HG02623 (cell line): ENCODE measurements at regions not wholly inside any gene's neighbourhood (a gene's known extent, or its start where the extent isn't known, plus 50 kb on each side); places are given as distances from the start of the nearest gene placed in this dataset.

Experiments used
- ATAC-seq: cut with Tn5 transposase; IDR thresholded peaks from one replicate; pipeline ENCODE4 v1.9.1; 2021; ENCODE audit warnings: moderate library complexity; ENCODE audit not compliant: unreplicated experiment

DNA sequence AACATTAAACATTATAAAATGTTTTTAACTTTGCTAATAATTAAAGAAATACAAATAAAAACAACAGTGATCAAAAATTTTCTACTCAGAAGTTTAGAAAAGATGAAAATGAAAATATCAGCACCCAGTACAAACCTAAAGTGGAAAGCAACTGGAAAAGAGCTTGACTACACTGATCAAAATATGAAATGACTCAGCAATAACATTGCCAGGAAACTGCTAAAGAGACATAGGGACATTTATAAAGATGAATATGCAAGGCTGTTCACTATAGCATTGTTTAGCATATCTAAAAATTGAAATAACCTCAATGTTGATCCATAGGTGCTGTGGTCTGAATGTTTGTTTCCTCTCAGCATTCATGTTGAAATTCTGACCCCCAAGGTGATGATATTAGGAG is 88.5 kb upstream of the NOCT start:
- ATAC-seq: no peak

DNA sequence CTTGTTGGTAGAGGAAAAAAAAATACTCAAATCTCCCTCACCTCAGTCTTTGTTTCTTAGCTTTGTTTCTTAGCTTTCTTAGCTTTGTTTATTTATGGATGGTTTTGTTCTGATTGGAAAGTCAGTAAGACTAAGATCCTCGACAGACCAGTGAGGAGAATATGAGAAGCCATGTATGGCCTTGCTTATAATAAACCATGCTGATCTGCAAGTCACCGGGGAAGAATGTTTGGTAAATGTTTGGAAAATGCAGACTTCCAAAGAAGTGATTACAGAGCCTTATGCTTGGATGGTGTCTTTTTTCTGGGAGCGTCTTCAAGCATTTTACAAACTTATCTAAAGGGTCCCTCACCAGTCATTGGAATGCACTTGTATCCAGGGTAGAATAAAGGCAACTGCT is 90.1 kb upstream of the NOCT start:
- no peak for ATAC-seq

DNA sequence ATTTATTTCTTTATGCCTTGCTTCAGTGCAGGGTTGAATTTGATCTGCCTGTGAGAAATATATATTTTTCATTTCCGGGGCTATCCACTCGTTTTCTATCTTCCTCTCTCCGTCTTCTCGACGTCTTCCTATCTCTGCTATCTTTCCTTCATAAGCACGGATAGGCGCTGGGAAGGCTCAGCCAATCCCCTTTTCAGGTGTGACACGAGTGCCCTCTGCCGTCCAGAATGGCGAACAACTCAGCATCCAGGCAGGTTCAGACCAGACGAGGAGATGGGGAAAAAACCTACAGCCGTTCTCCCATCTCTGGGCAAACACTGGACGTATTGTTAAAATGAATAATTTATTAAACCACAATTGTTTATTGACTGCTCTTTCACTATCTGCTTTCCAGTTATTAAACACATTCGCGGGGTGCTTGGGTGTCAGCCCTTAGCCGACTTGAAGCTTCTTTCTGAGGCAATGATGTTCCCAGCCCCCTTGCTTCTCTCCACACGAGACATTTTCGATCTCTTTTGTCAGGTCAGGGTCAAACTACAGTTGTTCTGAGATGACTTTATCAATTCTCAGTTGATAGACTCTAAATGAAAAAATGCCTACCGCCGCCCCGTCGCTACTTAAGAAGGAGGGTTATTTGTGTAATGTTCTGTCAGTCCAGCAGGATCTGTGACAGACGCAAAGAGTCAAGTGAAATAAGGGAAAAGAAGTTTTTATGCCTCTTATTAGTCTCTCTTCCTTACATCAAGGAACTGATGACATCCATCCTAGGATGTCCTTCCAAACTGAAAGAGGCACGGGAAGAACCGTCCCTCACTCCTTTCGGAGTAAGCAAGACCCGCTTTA is 96.3 kb upstream of the NOCT start:
- ATAC-seq: no peak

DNA sequence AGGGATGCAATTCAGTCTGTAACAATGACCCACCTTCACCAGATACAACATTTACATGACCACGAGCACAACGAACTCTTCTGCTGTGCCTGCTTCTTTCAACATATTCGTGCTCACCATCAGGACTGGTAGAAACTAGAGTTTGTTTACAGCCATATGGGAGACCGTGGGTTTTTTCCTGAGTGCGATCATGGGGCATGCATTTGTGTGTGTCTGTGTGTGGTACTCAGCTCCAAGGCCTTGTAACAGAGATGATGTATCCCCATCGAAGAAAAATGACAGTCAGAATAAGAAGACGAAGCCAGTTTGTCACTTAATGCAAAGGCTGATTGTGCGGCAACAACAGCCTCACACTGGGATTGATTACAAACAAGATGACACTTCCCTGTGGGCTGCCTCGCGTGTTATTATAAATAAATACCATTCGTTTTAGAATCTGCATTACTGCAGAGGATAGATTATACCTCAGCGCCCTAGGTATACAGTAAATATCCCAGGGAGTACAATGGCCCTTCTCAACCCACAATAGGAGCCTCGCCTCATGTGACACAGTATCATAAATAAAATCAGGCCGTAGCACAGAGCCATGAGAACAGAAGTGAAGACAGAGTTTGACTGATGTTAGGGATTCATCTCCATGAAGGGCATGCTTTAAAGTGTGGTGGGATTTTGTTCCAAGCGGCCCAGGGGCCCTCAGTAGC is 97.3 kb upstream of the NOCT start:
- ATAC-seq: no peak

DNA sequence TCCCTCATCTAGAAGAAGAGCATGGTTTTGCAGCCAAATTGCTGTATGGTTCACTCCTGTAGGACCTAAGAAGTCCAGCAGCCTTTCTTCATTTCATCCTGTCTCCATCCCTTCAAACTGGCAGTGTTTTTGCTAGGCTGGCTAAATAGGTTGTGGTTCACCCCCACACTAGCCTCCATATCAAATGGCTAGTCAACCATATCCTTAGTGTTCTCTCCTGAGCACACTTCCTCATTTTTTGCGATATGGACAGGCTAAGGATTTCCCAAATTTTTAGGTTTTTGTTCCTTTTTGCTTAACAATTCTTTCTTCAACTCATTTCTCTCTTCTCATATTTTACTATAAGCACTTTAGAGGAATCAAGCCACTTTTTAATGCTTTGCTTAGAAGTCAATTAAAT is 98.8 kb upstream of the NOCT start:
- ATAC-seq: no peak

DNA sequence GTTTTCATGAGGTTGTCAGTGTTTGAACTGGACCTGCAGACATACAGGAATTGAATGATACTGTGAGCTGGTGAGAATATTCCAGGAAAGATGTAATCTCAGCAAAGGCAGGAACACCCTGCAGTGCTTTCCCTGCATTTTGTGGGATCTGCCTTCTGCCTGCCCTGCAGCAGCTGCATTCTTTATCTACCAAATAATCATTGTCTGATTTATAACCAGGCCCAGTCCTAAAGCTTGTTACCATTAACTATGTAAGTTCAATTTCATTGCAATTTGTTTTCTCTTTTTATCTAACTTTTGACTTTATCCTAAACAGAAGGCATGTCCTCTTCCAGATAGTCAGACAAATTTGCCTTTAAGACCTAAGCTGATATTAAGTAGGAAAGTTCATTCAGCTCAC is 99.8 kb upstream of the NOCT start:
- no peak for ATAC-seq

DNA sequence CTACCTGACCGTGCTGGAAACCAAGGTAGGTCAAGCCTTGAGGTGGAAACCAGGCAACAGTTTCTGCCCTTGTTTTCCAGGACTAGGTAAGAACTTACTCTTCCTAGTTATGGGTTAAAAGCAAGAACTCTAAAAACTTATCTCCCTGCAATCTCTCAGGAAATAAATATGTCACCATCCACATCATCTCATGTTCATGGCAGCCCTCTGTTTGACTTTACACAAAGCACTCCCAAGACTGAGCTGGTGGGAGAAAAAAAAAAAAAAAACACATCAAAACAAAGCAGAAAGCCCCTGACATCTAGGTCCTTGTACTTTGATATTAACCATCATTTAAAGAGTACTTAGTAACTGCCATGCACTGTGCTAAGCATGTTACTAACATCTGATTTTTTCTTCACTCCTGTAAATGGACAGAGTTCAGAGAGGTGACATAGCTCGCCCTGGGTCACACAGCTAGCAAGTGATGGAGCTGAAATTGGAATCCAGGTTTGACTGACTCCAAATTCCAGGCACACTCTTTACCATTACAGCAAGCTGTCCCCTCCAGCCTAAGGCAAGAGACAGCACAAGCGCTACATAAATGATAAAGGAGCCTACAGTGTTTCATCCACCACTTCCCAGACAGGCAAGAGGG is 102.8 kb upstream of the NOCT start:
- no peak for ATAC-seq

DNA sequence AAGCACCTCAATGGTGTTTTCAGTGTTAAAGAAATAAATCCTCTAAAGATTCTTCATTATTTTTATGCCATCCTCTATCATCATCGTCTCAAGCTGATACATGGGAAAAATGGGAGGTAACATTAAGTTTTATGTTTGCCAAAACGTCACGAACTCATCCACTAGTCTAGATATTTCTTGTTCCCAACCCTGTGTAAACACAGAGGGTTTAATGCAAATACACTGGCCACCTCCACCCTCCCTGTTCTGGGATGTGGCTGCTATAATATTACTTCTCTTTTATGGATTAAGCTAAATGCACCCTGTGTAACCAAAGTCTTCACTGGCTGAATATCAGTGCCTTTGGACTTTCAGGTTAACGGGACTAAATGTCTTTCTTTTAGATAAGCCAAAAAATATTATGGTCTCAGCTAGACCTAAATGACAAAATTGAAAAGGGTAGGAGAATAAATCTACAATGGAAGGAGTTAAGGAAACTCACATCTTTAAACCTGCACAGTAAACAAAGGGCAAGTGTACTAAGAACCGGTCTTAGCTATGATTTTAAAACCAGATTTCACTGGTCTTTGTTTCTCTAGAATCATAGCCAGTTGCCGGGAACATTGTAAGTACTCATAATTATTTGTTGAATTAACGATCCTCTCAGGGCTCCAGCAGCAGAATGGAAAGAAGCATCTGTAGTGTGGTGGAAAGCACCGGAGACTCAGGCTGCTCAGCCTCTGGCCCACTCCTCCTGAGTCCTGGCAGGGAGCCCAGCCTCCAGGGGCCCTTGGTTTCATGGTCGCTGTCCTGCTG is 103.5 kb upstream of the NOCT start:
- no peak for ATAC-seq

DNA sequence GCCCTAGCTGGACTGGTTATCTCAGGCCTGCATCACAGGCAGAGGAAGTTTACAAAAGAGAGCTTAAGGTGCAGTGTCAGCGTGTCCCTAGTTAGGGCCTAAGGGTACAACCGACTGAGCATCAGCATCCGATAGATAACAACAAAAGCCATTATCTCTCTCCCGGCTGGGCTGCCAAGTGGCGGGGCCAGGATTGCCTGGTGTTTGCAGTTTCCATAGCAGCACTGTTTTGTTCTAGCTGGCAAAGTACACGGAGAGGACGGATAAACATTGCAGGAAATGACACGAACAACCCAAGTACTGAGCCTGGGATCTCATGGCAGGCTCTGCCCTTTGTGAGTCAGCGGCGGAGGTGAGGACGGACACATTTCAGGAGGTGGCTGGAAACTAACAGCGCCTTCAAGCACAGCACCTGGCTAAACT is 104.7 kb upstream of the NOCT start:
- ATAC-seq: no peak

DNA sequence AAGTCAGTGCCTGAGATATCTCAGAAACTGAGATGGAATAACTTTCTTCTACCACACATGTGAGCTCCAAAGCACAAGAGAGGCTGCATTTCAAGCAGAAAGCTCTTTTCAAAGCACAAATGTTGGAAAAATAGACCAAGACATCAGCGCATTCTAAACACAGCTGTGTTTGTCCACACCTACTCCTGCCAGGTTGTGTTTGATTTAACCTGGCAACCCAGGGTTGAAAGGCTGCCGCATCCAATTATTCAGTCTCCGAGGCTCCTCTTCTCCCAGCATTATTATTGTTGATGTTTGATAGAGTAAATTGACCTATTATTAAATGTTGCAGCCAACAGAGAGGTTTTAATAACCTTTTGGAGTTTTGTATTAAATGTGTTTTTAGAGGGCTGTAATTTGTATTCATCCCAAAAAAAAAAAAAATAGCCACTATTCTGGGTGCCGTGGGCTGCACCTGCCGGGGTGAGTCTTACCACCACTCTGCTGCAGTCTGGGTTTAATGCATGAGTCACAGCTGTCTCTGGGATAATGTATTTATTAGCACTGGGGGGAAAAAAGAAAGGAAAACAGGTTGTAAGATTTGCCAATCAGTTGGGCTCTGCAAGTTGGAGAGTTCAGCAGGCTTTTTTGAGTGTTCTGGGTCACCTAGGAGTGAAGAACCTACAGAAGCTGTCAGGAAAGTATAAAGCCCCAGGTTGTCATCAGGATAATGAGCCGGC is 105.2 kb upstream of the NOCT start:
- ATAC-seq: no peak

DNA sequence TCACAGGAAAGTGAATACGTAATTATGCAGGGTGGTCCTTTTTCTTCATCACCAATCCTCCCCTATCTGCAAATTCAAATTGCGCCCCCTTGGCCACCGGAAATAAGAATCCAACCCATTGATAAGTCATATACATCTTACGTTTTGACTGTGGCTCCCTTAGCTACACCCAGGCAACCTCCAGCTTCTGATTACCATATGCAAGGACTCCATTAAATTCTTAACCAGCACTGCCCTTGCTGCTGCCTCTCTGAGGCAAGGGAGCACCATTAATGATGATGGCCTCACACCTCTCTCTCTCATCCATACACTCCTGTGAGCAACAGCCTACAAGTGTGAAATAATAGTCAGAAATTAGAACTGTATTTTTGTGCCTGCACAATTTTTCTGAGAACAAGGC is 106.0 kb upstream of the NOCT start:
- no peak for ATAC-seq

DNA sequence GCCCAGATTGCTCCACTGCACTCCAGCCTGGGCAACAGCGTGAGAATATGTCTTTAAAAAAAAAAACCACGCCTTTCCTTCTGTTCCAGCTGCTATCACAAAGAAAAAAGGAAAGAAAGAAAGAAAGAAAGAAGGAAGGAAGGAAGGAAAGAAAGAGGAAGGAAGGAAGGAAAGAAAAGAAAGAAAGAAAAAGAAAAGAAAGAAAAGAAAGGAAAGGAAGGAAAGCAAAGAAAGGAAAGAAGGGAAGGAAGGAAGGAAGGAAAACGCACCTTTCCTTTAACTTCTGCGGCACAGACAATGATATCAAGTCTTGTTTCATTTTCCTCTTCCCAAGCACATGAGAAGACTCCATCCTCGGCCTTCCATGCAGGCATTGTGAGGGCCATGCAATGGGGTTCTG is 107.4 kb upstream of the NOCT start:
- no peak for ATAC-seq

DNA sequence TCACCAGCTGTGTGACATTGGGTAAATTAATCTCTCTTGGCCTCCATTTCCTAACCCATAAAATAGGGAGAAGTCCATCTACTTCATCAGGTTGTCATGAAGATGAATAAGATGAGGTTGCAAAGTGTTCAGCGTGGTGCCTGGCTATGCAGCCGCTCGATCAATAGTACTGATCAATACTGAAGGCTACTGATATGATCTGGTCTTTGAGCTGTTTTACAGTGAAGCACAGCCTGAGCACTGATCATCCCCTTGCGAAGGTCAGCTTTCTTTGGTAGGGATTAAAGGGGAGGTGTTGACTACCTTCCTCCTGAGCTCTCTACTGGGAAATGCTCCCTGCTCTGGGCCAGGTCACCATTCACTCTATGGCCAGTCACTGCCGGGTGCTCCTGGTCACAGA is 108.4 kb upstream of the NOCT start:
- no peak for ATAC-seq

DNA sequence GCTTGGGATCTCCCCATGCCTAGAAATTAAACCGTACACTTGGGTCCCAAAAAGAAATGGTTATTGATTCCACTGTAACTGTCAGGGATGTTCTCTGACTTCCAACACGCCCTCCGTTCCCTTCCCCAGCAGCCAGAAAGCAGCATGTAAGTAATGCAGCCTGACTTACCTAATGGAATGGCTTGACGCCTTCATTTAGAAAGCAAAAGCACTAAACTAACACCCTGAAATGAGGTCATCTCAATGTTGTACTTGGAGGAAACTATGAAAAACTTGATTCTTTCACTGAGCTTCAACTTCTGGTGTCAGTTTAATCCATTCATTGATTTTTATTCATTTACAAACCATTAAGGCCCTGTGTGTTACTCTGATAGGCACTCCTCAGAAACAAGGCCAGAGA is 110.8 kb upstream of the NOCT start:
- ATAC-seq: no peak

DNA sequence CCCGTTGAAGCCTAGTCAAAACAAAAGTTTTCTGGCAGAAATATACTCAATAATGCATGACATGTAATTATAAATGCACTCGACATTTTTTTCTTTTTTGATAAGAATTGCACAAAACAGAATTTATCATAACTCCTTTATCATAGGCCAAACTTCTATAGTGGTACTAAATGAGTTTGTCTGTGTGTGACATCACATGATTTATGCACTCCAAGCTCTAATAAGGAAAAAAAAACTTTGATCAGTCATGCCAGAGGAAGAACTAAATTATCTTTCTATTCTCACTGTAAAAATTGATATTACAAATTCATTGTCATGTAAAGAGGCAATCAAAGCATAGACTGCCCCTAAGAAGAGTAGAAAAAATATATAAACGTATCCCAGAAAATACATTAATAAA is 112.4 kb upstream of the NOCT start:
- ATAC-seq: no peak

DNA sequence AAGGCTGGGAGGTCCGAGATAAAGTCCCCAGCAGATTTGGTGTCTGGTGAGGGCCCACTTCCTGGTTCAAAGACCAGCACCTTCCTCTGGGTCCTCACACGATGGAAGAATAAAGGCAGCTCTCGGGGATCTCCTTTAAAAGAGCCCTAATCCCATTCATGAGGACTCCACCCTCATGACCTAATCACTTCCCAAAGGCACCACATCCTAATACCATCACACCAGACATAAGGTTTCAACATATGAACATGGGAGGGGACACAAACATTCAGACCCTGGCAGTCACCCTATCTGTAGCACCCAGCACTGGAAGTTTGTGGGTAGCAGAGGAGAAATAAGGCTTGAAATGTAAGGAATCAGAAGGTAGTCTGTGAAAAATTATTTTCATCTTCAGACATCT is 112.9 kb upstream of the NOCT start:
- ATAC-seq: no peak

DNA sequence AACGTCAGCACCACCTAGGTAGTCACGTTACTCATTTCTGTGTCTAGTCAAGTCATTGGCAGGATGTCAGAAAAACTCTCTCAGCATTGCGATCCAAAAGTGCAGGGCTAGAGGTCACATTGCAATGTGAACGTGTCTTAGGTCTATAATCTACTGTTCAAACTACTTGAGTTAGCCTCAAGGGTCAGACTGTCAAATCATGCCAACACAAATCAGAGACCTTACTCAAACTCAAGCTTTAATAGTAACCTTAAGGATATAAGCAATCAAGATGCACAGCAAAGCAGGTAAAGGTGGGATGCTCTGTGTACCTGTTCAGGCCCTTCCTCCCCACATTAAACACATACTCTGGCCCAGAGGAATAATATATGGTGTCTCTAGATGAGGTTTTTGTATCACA is 114.4 kb upstream of the NOCT start:
- ATAC-seq: no peak

DNA sequence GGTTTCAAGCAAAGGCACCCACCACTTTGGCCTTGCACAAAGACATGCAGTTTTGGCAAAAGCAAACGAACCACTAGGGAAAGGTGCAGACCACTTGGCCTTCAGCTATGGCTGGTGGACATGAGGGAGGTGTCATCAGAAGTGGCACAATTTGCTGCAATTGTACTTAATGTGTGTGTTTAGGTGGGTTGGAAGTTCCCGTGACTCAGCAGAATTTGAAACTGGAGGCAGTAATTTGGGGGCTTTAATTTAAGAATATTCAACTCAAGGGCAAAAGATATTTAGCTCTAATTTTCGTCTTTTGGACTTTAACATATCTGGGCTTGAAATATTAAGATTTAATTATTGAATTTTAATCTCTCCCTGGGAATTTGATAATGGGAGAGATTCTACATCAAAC is 115.6 kb upstream of the NOCT start:
- no peak for ATAC-seq

DNA sequence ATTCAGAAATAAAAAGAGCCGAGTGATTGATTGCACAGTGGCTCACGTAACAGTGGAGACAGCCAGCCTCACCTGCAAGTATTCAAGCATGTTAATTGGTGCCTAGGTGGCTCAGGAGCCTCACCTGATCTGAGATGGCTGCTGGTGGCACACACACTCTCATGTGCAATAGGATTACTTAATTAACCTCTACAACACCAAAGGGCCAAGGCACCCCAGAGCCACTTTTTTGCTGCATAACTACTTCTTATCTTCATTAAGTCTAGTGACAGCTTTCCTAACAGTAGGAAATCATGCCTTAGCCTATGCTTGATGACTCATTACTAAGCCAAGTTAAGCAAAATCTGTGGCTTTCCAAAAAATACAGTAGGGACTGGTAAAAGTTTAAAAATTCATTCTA is 117.3 kb upstream of the NOCT start:
- no peak for ATAC-seq

DNA sequence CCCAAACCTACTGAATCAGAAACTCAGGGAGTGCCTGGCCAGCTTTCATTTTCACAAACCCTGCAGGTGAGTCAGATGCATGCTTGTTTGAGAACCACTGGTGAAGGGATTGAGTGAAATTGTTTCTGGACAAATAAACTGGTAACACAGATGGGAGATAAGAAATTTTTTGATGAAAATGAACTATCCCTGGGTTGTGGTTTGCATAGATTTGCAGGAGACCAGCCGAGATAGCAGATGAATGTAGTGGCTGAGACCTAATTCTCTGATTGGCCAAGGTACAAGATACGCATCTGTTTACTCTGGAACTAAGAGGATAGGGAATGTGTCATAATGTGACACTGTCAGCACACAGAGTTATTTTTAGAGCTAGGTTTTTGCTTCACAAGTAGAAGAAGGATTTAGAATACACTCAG is 117.8 kb upstream of the NOCT start:
- ATAC-seq: no peak

DNA sequence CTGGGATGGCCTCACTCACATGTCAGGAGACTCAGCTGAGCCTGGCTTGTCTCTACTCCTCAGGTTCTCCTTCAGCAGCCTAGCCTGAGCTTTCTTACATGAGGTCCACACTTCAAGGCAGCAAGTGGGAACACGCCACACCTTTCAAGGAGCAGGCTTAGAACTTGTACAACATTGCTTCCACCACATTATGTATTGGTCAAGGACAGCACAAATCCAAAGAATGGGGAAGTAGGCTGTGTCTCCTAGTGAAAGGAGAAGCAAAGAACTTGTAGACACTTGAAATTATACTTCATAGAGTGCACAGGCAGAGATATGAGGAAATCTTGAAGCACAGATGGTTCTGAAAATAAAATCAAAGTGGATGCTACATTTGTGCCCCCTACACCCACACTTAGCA is 120.9 kb upstream of the NOCT start:
- ATAC-seq: no peak
